ENCODE measurements at regions not wholly inside any gene's neighbourhood (a gene's known extent, or its start where the extent isn't known, plus 50 kb on each side); places are given as distances from the start of the nearest gene placed in this dataset.

- DNase-seq (ENCODE audit: low read depth in 2 of 2) = no peak
Observed at GRCh38 chr13:34108410-34108809, 290.5 kb downstream of the RFC3 start.

- DNase-seq (ENCODE audit: low read depth in 2 of 2) = no peak
Observed at GRCh38 chr13:34114581-34114980, 296.6 kb downstream of the RFC3 start.

GRCh38 chr13:34116651-34117050 lies 298.7 kb downstream of the RFC3 start:
- no peak for DNase-seq (ENCODE audit: low read depth in 2 of 2)

GRCh38 chr13:34124666-34125306 lies 306.8 kb downstream of the RFC3 start:
- DNase-seq (ENCODE audit: low read depth in 2 of 2) = no peak

GRCh38 chr13:34127523-34127922 lies 309.6 kb downstream of the RFC3 start:
- DNase-seq (ENCODE audit: low read depth in 2 of 2) = no peak

GRCh38 chr13:34128661-34129060 lies 310.7 kb downstream of the RFC3 start:
- no peak for DNase-seq (ENCODE audit: low read depth in 2 of 2)

- no peak for DNase-seq (ENCODE audit: low read depth in 2 of 2)
Observed at GRCh38 chr13:34129436-34129835, 311.5 kb downstream of the RFC3 start.

DNA sequence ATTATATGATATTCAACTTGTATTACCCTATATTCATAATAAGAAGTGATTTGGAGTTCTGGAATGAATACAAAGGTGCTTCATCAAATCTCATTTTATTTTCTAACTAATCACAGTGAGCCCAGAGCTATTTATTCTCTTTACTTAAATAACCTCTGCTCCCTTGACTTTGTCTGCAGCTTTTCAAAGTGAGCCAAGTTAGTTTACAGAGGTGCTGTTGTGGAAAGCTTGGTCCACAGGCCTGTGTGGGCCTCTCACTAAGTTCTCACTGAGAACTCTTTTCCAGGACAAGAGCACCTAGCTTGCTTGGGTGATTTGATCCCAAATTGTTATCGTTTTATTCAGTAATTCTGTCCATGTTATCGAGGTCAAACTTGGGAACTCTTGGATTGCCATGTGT lies 319.3 kb downstream of the RFC3 start:
- DNase-seq (ENCODE audit: low read depth in 2 of 2) = no peak

GRCh38 chr13:34139660-34140227 lies 321.8 kb downstream of the RFC3 start:
- DNase-seq (ENCODE audit: low read depth in 2 of 2) = no peak

DNA sequence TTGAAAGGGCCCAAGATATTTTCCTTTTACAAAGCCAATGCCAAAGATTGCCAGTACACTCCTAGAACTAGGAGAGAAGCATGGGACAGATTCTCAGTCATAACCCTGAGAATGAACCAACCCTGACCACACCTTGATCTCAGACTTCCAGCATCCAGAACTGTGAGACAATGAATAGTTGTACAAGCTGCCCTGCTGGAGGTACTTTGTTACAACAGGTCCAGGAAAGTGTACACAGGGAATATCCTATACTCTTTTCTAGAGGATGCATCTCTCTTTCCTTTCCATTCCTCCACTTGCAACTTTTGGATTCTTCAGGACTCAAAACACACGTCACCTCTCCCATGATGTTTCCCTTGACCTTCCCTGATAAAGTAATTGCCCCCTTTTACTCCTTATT lies 325.7 kb downstream of the RFC3 start:
- DNase-seq (ENCODE audit: low read depth in 2 of 2) = no peak

DNA sequence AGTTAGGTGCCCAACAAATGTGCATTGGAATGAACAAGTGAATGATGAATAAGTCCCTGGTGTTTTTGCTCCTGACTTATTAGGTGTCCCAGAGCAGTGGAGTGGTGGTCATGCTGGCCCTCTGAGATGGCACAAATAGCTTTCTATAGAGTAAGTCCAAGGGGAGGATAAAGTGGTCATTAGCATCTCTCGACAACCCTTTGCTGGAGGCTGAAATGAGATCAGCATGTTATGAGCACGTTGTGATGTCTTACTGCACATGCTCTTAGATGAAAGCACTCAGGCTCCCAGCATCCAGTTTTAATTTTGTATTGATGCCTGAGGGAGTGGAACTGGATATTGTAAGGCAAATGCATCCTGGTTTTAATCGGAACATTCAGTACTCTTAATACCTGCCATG lies 326.2 kb downstream of the RFC3 start:
- no peak for DNase-seq (ENCODE audit: low read depth in 2 of 2)

DNA sequence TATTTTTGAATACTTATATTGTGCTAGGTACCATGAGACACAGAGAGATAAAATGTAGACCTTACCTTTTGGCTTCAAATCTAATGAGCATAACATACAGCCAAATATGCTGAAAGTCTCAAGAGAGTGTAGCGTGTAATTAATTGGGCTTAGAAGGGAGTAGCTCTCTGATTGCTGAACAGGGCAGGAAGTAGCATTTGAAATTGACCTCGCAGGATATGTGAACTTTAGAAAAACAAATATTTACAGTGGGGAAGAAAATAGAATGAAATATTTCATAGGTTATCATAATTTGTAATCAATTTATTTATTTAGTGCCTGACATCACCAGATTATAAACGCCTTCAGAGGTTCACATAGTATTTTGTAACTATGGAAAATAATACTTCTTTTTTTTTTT lies 327.1 kb downstream of the RFC3 start:
- no peak for DNase-seq (ENCODE audit: low read depth in 2 of 2)

GRCh38 chr13:34148359-34148758 lies 330.4 kb downstream of the RFC3 start:
- DNase-seq (ENCODE audit: low read depth in 2 of 2) = no peak

- no peak for DNase-seq (ENCODE audit: low read depth in 2 of 2)
Observed at GRCh38 chr13:34151885-34152284, 333.9 kb downstream of the RFC3 start.

DNA sequence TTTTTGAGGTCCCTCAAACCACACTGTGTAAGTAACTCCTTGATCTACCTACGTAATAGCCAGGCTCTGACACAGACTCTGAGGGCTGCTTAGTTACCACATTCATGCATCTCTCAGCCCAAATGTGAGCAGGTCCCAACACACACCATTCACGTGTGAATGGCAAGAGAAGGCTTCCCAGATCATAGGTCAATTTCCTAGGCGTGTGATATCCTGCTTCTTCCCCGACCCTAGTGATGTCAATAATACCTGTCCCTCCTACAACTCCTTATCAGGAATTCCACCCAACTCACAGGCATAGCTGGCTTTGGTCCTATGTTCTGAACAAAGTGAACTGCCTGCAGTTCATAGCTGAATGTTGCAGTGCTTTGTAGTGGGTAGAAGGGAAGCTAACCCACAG lies 334.5 kb downstream of the RFC3 start:
- no peak for DNase-seq (ENCODE audit: low read depth in 2 of 2)

- no peak for DNase-seq (ENCODE audit: low read depth in 2 of 2)
Observed at GRCh38 chr13:34152996-34153395, 335.0 kb downstream of the RFC3 start.

- DNase-seq (ENCODE audit: low read depth in 2 of 2) = no peak
Observed at GRCh38 chr13:34153428-34154180, 335.7 kb downstream of the RFC3 start.

- no peak for DNase-seq (ENCODE audit: low read depth in 2 of 2)
Observed at GRCh38 chr13:34155931-34156607, 338.1 kb downstream of the RFC3 start.

- peak; percentile 34 to 46 for DNase-seq (ENCODE audit: low read depth in 2 of 2)
Observed at GRCh38 chr13:34156841-34157365, 339.0 kb downstream of the RFC3 start.

- DNase-seq (ENCODE audit: low read depth in 2 of 2) = no peak
Observed at GRCh38 chr13:34159946-34160345, 342.0 kb downstream of the RFC3 start.

GRCh38 chr13:34161931-34162543 lies 344.1 kb downstream of the RFC3 start:
- DNase-seq (ENCODE audit: low read depth in 2 of 2) = no peak

DNA sequence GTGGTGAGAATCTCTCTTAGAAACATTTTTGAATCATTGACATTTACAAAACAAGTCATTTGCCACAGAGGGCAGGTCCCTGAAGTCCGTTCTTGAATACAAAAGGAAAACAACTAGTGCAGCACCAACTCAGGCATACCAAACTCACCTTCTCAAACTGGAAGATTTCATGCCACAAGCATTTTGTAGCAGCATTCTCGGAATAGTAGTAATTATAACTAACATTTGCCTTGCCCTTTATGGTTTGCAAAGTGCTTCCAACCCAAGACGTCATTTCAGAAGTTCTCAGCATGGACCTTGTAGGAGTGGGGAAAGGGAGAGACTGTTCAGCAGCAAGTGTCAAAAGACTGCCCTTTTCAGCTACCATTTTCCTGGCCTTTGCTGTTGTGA lies 344.6 kb downstream of the RFC3 start:
- DNase-seq (ENCODE audit: low read depth in 2 of 2) = no peak

Measured in stimulated activated CD4-positive, alpha-beta T cell treated with anti-CD3 and anti-CD28 coated beads, Interleukin-15, amount 100 ng/mL, for 48 hours (primary cell).